ENCODE measurements at regions not wholly inside any gene's neighbourhood (a gene's known extent, or its start where the extent isn't known, plus 50 kb on each side); places are given as distances from the start of the nearest gene placed in this dataset.

DNA sequence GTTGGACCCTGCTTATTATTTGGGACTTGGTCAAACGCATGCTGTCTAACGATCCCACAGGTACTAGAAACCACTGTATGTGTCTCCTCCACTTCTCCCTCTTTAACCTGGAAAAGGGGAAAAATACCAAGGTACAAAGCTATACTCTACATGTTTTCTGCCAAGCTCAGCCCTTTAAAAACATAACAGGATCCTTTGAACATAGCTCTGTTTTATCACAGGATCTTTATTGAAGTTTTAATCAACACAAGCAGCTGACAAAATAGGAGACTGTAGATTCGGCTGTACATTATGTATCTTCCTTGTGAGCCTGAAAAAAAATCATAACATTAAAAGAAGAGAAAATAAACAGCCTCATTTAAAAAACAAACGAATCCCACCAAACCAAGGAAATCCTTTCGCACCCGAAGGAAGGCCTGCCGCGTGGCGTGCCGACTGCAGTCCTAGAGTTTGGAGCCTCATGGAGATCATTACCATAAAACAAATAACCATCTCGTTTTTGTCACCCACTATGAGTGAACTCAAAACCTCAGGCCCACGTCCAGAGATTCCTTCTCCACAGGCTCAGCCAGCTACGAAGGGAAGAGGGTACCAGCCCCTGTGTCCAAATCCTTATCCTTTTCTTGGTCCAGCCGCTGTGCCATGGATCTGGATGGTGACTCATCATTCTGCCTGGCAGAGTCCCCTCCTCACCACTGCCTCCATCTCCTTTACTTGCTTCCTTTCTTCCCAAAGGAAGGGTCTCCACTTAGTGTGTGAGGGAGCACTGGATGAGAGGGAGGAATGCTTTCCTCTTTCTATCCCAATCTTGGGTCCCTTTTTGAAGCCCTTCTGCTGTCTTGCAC lies 651.1 kb downstream of the CCDC171 start:
- ChIA-PET CTCF (ENCODE audit: low intra/inter-chr PET ratio) (no interaction called here), POLR2A (no interaction called here)
- no peak for ATAC-seq
- Histone ChIP-seq H3K36me3 (ENCODE audit: control insufficient read depth, insufficient read depth, low read length) (no peaks in the 10 kb centered on the region), H4K20me1 (replicated peaks; ENCODE audit: control insufficient read depth, insufficient read depth, low read length) (no peaks in the 10 kb centered on the region), H3K27me3 (ENCODE audit: control insufficient read depth in 2 of 2, insufficient read depth in 2 of 2, low read length in 2 of 2) (no peaks in the 10 kb centered on the region), H2AFZ (ENCODE audit: low read depth, low read length) (no peak overlapping the region), H3K9me1 (ENCODE audit: control insufficient read depth, insufficient read depth, low read length) (no peaks in the 10 kb centered on the region), H3K9me3 (replicated peaks; ENCODE audit: control insufficient read depth, insufficient read depth, low read depth, low read length) (no peaks in the 10 kb centered on the region), H3K4me3 (no peak overlapping the region), H3K79me2 (ENCODE audit: control insufficient read depth, insufficient read depth, low read length) (no peaks in the 10 kb centered on the region), H3K9ac (ENCODE audit: insufficient read depth in 1 of 2, low read depth in 2 of 2, low read length in 2 of 2) (no peak overlapping the region), H3K27ac (ENCODE audit: extremely low read depth, low read depth, low read length) (no peak overlapping the region), H3K4me2 (ENCODE audit: insufficient read depth, low read length) (no peak overlapping the region), H3K4me1 (replicated peaks in 1 of 2; ENCODE audit: control insufficient read depth in 2 of 2, insufficient read depth in 2 of 2, low read length in 2 of 2) (no peaks in the 10 kb centered on the region)
- BruUV-seq (replicated peaks) = no TSS peak
- TF ChIP-seq RBFOX2 (IDR thresholded peaks at IDR 0.05; ENCODE audit: low read depth, low read length) = no peak
- no peak for TF ChIP-seq ZNF668 (CRISPR knock-in tag; IDR thresholded peaks at IDR 0.05)
- no peak for TF ChIP-seq L3MBTL2 (IDR thresholded peaks at IDR 0.05)
- no peak for TF ChIP-seq HMGN3 (IDR thresholded peaks at IDR 0.05; ENCODE audit: borderline replicate concordance, extremely low read depth, insufficient read length, low read depth, low read length)
- no peak for TF ChIP-seq RCOR1 (IDR thresholded peaks at IDR 0.05; ENCODE audit: borderline replicate concordance in 1 of 2, low read depth in 2 of 2, low read length in 2 of 2)
- no peak for TF ChIP-seq ZSCAN32 (CRISPR knock-in tag; IDR thresholded peaks at IDR 0.05)
- no peak for TF ChIP-seq ZNF785 (CRISPR knock-in tag; IDR thresholded peaks at IDR 0.05)
- no peak for TF ChIP-seq CC2D1A (IDR thresholded peaks at IDR 0.05)
- TF ChIP-seq, protein P1, sequence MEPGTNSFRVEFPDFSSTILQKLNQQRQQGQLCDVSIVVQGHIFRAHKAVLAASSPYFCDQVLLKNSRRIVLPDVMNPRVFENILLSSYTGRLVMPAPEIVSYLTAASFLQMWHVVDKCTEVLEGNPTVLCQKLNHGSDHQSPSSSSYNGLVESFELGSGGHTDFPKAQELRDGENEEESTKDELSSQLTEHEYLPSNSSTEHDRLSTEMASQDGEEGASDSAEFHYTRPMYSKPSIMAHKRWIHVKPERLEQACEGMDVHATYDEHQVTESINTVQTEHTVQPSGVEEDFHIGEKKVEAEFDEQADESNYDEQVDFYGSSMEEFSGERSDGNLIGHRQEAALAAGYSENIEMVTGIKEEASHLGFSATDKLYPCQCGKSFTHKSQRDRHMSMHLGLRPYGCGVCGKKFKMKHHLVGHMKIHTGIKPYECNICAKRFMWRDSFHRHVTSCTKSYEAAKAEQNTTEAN (CRISPR knock-in tag; IDR thresholded peaks at IDR 0.05) = no peak
- TF ChIP-seq MTF1 (CRISPR knock-in tag; IDR thresholded peaks at IDR 0.05; ENCODE audit: borderline replicate concordance) = no peak
- no peak for TF ChIP-seq NR1H2 (CRISPR knock-in tag; IDR thresholded peaks at IDR 0.05)
- no peak for TF ChIP-seq ZNF644 (tag; IDR thresholded peaks at IDR 0.05; ENCODE audit: low read depth)
- intact Hi-C loops (cut with micrococcal nuclease) (no loop called here), in situ Hi-C loops (cut with MboI) (no loop called here)
- WGBS (ENCODE audit: insufficient coverage, low coverage, missing lambda C conversion rate) = 1% methylated on average over 10 of the region's 14 CpGs
- DNase-seq (ENCODE audit: extremely low read depth in 1 of 4, low spot score in 3 of 4) = no peak
- FAIRE-seq = no peak

All from K562 (cell line).